H1 (cell line): ENCODE measurements at regions not wholly inside any gene's neighbourhood (a gene's known extent, or its start where the extent isn't known, plus 50 kb on each side); places are given as distances from the start of the nearest gene placed in this dataset.
"Not testable (repeated sequence)": the region's sequence is repeated elsewhere in the genome, so short reads cannot be mapped to it uniquely, and the experiment has no call there.

Experiments
- CTCF ChIA-PET: fragments of 300-600 bp; sonication (Branson Sonifier 250); formaldehyde crosslinking; loops from one replicate; lab custom pipeline; 2021; ENCODE audit not compliant: partially characterized antibody; lab: Charles Lee
- POLR2A ChIA-PET: fragments of 300-600 bp; sonication (Branson Sonifier 250); formaldehyde crosslinking; loops from one replicate; lab custom pipeline; 2021; ENCODE audit warnings: inconsistent platforms; ENCODE audit not compliant: partially characterized antibody; lab: Charles Lee
- DNase-seq, 2 experiments: peaks; one replicate each; pipeline versions ENCODE4 v3.0.0 to v3.0.0-alpha.2; 2010 to 2022; ENCODE audit warnings: low spot score in 2 of 2, low read depth in 1 of 2, mixed read lengths in 1 of 2
- FAIRE-seq: peaks from 2 replicates; lab custom pipeline; 2011; peaks lifted over from hg19 to GRCh38; lab: Jason Lieb, UNC
- H2AFZ ChIP-seq: 2 replicates; pipeline ENCODE4 v1.8.1; 2012; ENCODE audit warnings: low read length, inconsistent platforms
- H2AK5ac ChIP-seq: 2 replicates; pipeline ENCODE4 v1.6.1; 2013; ENCODE audit warnings: low read depth, low read length
- H2BK120ac ChIP-seq: replicated peaks from 2 replicates; pipeline ENCODE3; 2013; ENCODE audit warnings: low read depth, low read length, inconsistent platforms
- H2BK12ac ChIP-seq: 2 replicates; pipeline ENCODE4 v1.6.1; 2013; ENCODE audit warnings: low read depth, low read length
- H2BK15ac ChIP-seq: 2 replicates; pipeline ENCODE4 v1.6.1; 2013; ENCODE audit warnings: low read length
- H2BK20ac ChIP-seq: 2 replicates; pipeline ENCODE4 v1.6.1; 2013; ENCODE audit warnings: low read length
- H2BK5ac ChIP-seq: 2 replicates; pipeline ENCODE4 v1.6.1; 2013; ENCODE audit warnings: low read depth, low read length
- H3K14ac ChIP-seq: 2 replicates; pipeline ENCODE4 v1.6.1; 2013; ENCODE audit warnings: inconsistent platforms; ENCODE audit not compliant: insufficient read length
- H3K18ac ChIP-seq: 2 replicates; pipeline ENCODE4 v1.6.1; 2013; ENCODE audit warnings: low read length; ENCODE audit errors: extremely low read depth
- H3K23ac ChIP-seq: 2 replicates; pipeline ENCODE4 v1.6.1; 2013; ENCODE audit warnings: inconsistent platforms; ENCODE audit not compliant: insufficient read length
- H3K23me2 ChIP-seq: 2 replicates; pipeline ENCODE4 v1.6.1; 2013; ENCODE audit warnings: low read depth, low read length
- H3K27ac ChIP-seq: 2 replicates; pipeline ENCODE4 v1.6.1; 2011; ENCODE audit warnings: low read depth, low read length, inconsistent platforms
- H3K27me3 ChIP-seq, 4 experiments: replicated peaks in 1 of 4; 1 replicate in 1 of 4; 2 replicates in 3 of 4; pipeline versions ENCODE4 v1.6.1 to v1.8.1; 2011 to 2013; ENCODE audit warnings: low read length in 3 of 4, mild to moderate bottlenecking in 3 of 4, inconsistent platforms in 2 of 4, mixed read lengths in 2 of 4, moderate library complexity in 1 of 4; ENCODE audit not compliant: control insufficient read depth in 3 of 4, insufficient read depth in 3 of 4; ENCODE audit errors: extremely low read depth in 1 of 4
- H3K36me3 ChIP-seq, 4 experiments: 2 replicates each; pipeline versions ENCODE4 v1.6.1 to v1.8.1; 2011 to 2013; ENCODE audit warnings: mild to moderate bottlenecking in 4 of 4, low read length in 3 of 4, moderate library complexity in 2 of 4, control low read depth in 1 of 4, inconsistent platforms in 1 of 4; ENCODE audit not compliant: insufficient read depth in 4 of 4, control insufficient read depth in 2 of 4
- H3K4ac ChIP-seq: replicated peaks from 2 replicates; pipeline ENCODE3; 2013; ENCODE audit warnings: low read length, low read depth, mixed read lengths, inconsistent platforms; ENCODE audit not compliant: insufficient read length
- H3K4me1 ChIP-seq, 4 experiments: replicated peaks in 1 of 4; 1 replicate in 1 of 4; 2 replicates in 3 of 4; pipeline versions ENCODE4 v1.6.1 to v1.8.1; 2011 to 2013; ENCODE audit warnings: low read length in 3 of 4, inconsistent platforms in 2 of 4, mixed read lengths in 1 of 4; ENCODE audit not compliant: insufficient read depth in 4 of 4, control insufficient read depth in 3 of 4
- H3K4me2 ChIP-seq, 2 experiments: 2 replicates each; pipeline versions ENCODE4 v1.6.1 to v1.8.1; 2011 to 2013; ENCODE audit warnings: low read depth in 2 of 2, low read length in 2 of 2, control low read depth in 1 of 2, inconsistent platforms in 1 of 2, mild to moderate bottlenecking in 1 of 2; ENCODE audit not compliant: insufficient read depth in 1 of 2
- H3K4me3 ChIP-seq, 4 experiments: fragments of 200-600, 300-600 bp in 1 of 4; sonication (generic), shearing (Covaris generic), sonication (Bioruptor Twin) in 1 of 4; 2 replicates each; pipeline versions ENCODE4 v1.5.1 to v1.8.1; 2011 to 2016; ENCODE audit warnings: low read length in 4 of 4, low read depth in 3 of 4, control low read depth in 2 of 4, inconsistent platforms in 2 of 4, mild to moderate bottlenecking in 2 of 4, mixed read lengths in 1 of 4, moderate library complexity in 1 of 4; ENCODE audit not compliant: insufficient read depth in 2 of 4; ENCODE audit errors: extremely low read depth in 1 of 4
- H3K56ac ChIP-seq: replicated peaks from 2 replicates; pipeline ENCODE3; 2013; ENCODE audit warnings: low read depth, mild to moderate bottlenecking, mixed read lengths, low read length, inconsistent platforms; ENCODE audit not compliant: insufficient read length
- H3K79me1 ChIP-seq: 2 replicates; pipeline ENCODE4 v1.6.1; 2013; ENCODE audit warnings: low read depth, low read length, control low read depth
- H3K79me2 ChIP-seq, 2 experiments: 2 replicates each; pipeline versions ENCODE4 v1.6.1 to v1.8.1; 2012 to 2013; ENCODE audit warnings: low read length in 2 of 2, mild to moderate bottlenecking in 2 of 2, inconsistent platforms in 1 of 2; ENCODE audit not compliant: insufficient read depth in 2 of 2, control insufficient read depth in 1 of 2
- H3K9ac ChIP-seq, 4 experiments: replicated peaks in 1 of 4; 1 replicate in 1 of 4; 2 replicates in 3 of 4; pipeline versions ENCODE4 v1.6.1 to v1.8.1; 2011 to 2013; ENCODE audit warnings: low read depth in 3 of 4, low read length in 3 of 4, control low read depth in 2 of 4, mild to moderate bottlenecking in 2 of 4, moderate library complexity in 2 of 4, inconsistent platforms in 1 of 4; ENCODE audit errors: extremely low read depth in 1 of 4
- H3K9me3 ChIP-seq, 2 experiments: 2 replicates each; pipeline versions ENCODE4 v1.6.1 to v1.8.1; 2012 to 2013; ENCODE audit warnings: mild to moderate bottlenecking in 2 of 2, moderate library complexity in 2 of 2, control low read depth in 1 of 2, inconsistent platforms in 1 of 2, low read depth in 1 of 2, low read length in 1 of 2, mixed read lengths in 1 of 2; ENCODE audit not compliant: insufficient read depth in 2 of 2
- H4K20me1 ChIP-seq, 2 experiments: replicated peaks in 1 of 2; 2 replicates each; pipeline versions ENCODE3 to v1.8.1; 2011 to 2013; ENCODE audit warnings: inconsistent platforms in 2 of 2, low read length in 2 of 2, mild to moderate bottlenecking in 1 of 2; ENCODE audit not compliant: insufficient read depth in 2 of 2, control insufficient read depth in 1 of 2
- H4K5ac ChIP-seq: 2 replicates; pipeline ENCODE4 v1.6.1; 2013; ENCODE audit warnings: low read length, low read depth, mixed read lengths, inconsistent platforms; ENCODE audit not compliant: insufficient read length
- H4K8ac ChIP-seq: 2 replicates; pipeline ENCODE4 v1.8.0; 2013; ENCODE audit warnings: mild to moderate bottlenecking, moderate library complexity, low read length, inconsistent platforms; ENCODE audit not compliant: insufficient read depth; ENCODE audit errors: extremely low read depth
- H4K91ac ChIP-seq: replicated peaks from 2 replicates; pipeline ENCODE3; 2013; ENCODE audit warnings: low read length, mixed read lengths, inconsistent platforms; ENCODE audit not compliant: insufficient read length
- WGBS, 2 experiments: shearing (Covaris generic) in 1 of 2; methylation state at CpG; one replicate each; pipeline versions ENCODE4 v1.1.6 to v1.1.7; 2013 to 2015; ENCODE audit warnings: low lambda C conversion rate in 2 of 2, mixed read lengths in 2 of 2, inconsistent platforms in 1 of 2, low coverage in 1 of 2, missing lambda C conversion rate in 1 of 2; ENCODE audit not compliant: insufficient replicate concordance in 2 of 2, insufficient coverage in 1 of 2, insufficient read length in 1 of 2; ENCODE audit errors: extremely low coverage in 1 of 2, missing lambda C conversion rate in 1 of 2; 5-methylcytosine and 5-hydroxymethylcytosine counted together

DNA sequence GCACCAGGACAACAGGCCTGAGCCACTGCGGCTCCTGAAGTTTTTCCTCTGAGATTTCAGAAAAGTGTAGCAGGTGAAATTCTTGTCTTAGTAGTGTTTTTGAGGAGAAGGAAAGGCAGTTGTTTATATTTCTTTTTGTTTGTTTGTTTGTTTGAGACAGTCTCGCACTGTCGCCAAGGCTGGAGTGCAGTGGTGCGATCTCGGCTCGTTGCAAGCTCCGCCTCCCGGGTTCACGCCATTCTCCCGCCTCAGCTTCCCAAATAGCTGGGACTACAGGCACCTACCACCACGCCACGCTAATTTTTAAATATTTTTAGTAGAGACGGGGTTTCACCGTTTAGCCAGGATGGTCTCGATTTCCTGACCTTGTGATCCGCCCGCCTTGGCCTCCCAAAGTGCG, 454.2 kb downstream of the AASDHPPT start:
- H3K27me3 ChIP-seq, H3K79me1 ChIP-seq, H2BK20ac ChIP-seq, H3K18ac ChIP-seq, DNase-seq, H4K91ac ChIP-seq, H3K14ac ChIP-seq, H3K27ac ChIP-seq, H3K9ac ChIP-seq, POLR2A ChIA-PET, H2AFZ ChIP-seq, H3K79me2 ChIP-seq, H4K5ac ChIP-seq, H4K20me1 ChIP-seq, H3K23me2 ChIP-seq, H3K56ac ChIP-seq, H3K36me3 ChIP-seq, H3K4me2 ChIP-seq, H3K4ac ChIP-seq, H2BK120ac ChIP-seq, H2BK15ac ChIP-seq, H2BK5ac ChIP-seq, H3K9me3 ChIP-seq, H3K4me3 ChIP-seq, FAIRE-seq, H2AK5ac ChIP-seq, H3K23ac ChIP-seq, H3K4me1 ChIP-seq, H4K8ac ChIP-seq, H2BK12ac ChIP-seq: not testable (repeated sequence)
- 97% methylated on average over 18 of the region's 18 CpGs; no CpG with 5 or more reads in 1 of the 2 experiments for WGBS, 2 experiments
- CTCF ChIA-PET, result interaction anchor here (0.9 to 1.5 kb wide), 3 partner anchors 21 to 255 kb away, joined by 4 read pairs; no protein-coding TSS in a partner anchor
